K562 (cell line): ENCODE measurements at regions not wholly inside any gene's neighbourhood (a gene's known extent, or its start where the extent isn't known, plus 50 kb on each side); places are given as distances from the start of the nearest gene placed in this dataset.

ENCODE experiments used
- ATAC-seq: fragments of 200-7000 bp; cut with Tn5 transposase; 3 replicates; pipeline ENCODE4 v1.9.1; 2020; ENCODE audit warnings: moderate library complexity
- BruUV-seq: library from RNA; stranded (reverse); fragments of 400-500 nt; replicated peaks from 2 replicates; lab custom pipeline; 2021; lab: Mats Ljungman, UMichigan
- CTCF ChIA-PET: fragments of 300-600 bp; formaldehyde crosslinking; extraction: SDS; loops from one replicate; lab custom pipeline; 2021; ENCODE audit warnings: low intra/inter-chr PET ratio; lab: Yijun Ruan, JAX
- POLR2A ChIA-PET: fragments of 300-600, 350-650 bp; sonication (Branson Sonifier 250); formaldehyde crosslinking; extraction: SDS; loops from one replicate; lab custom pipeline; 2021; ENCODE audit warnings: antibody characterized with exemption, inconsistent platforms; lab: Yijun Ruan, JAX
- DNase-seq, 4 experiments: peaks; one replicate each; pipeline versions ENCODE4 v3.0.0 to v3.0.0-alpha.2; 2011 to 2018; ENCODE audit warnings: low spot score in 3 of 4, mixed read lengths in 3 of 4; ENCODE audit errors: extremely low read depth in 1 of 4
- FAIRE-seq: peaks from 2 replicates; lab custom pipeline; 2011; peaks lifted over from hg19 to GRCh38; lab: Jason Lieb, UNC
- H2AFZ ChIP-seq: 2 replicates; pipeline ENCODE4 v1.6.0; 2011; ENCODE audit warnings: low read depth, low read length, control low read depth, inconsistent platforms
- H3K27ac ChIP-seq: fragments of 200-600 bp; 3 replicates; pipeline ENCODE4 v1.8.0; 2011; ENCODE audit warnings: low read depth, mild to moderate bottlenecking, control low read depth, inconsistent platforms, low read length, moderate library complexity, mixed read lengths; ENCODE audit errors: extremely low read depth
- H3K27me3 ChIP-seq, 2 experiments: fragments of 300-600 bp in 1 of 2; 2 replicates in 1 of 2; 3 replicates in 1 of 2; pipeline versions ENCODE4 v1.6.0 to v1.8.0; 2011; ENCODE audit warnings: inconsistent platforms in 2 of 2, low read length in 2 of 2, mild to moderate bottlenecking in 1 of 2, mixed read lengths in 1 of 2, moderate library complexity in 1 of 2; ENCODE audit not compliant: control insufficient read depth in 2 of 2, insufficient read depth in 2 of 2
- H3K36me3 ChIP-seq: fragments of 300-600 bp; 3 replicates; pipeline ENCODE4 v1.8.0; 2011; ENCODE audit warnings: mild to moderate bottlenecking, low read length, inconsistent platforms; ENCODE audit not compliant: control insufficient read depth, insufficient read depth
- H3K4me1 ChIP-seq, 2 experiments: fragments of 200-600 bp in 1 of 2; replicated peaks in 1 of 2; 2 replicates in 1 of 2; 3 replicates in 1 of 2; pipeline versions ENCODE4 v1.5.1 to v1.8.0; 2011; ENCODE audit warnings: inconsistent platforms in 2 of 2, low read length in 2 of 2, mild to moderate bottlenecking in 1 of 2, mixed read lengths in 1 of 2, moderate library complexity in 1 of 2; ENCODE audit not compliant: control insufficient read depth in 2 of 2, insufficient read depth in 2 of 2
- H3K4me2 ChIP-seq: 2 replicates; pipeline ENCODE4 v1.6.1; 2011; ENCODE audit warnings: low read length, control low read depth, inconsistent platforms, mixed read lengths; ENCODE audit not compliant: insufficient read depth
- H3K4me3 ChIP-seq: fragments of 200-600 bp; sonication (generic), shearing (Covaris generic); 2 replicates; pipeline ENCODE4 v1.5.1; 2016; ENCODE audit warnings: control low read depth, inconsistent platforms
- H3K79me2 ChIP-seq: fragments of 200-600 bp; 3 replicates; pipeline ENCODE4 v1.8.0; 2011; ENCODE audit warnings: low read length, inconsistent platforms; ENCODE audit not compliant: control insufficient read depth, insufficient read depth
- H3K9ac ChIP-seq, 2 experiments: 2 replicates each; pipeline versions ENCODE4 v1.6.0 to v1.6.1; 2011; ENCODE audit warnings: low read depth in 2 of 2, low read length in 2 of 2, control low read depth in 1 of 2, inconsistent platforms in 1 of 2, mild to moderate bottlenecking in 1 of 2, mixed read lengths in 1 of 2; ENCODE audit not compliant: insufficient read depth in 1 of 2
- H3K9me1 ChIP-seq: one replicate; pipeline ENCODE4 v1.6.0; 2011; ENCODE audit warnings: inconsistent platforms, mild to moderate bottlenecking, low read length, moderate library complexity; ENCODE audit not compliant: control insufficient read depth, insufficient read depth
- H3K9me3 ChIP-seq: replicated peaks from 2 replicates; pipeline ENCODE4 v1.5.1; 2011; ENCODE audit warnings: low read depth, low read length, inconsistent platforms; ENCODE audit not compliant: control insufficient read depth, insufficient read depth
- H4K20me1 ChIP-seq: replicated peaks from 2 replicates; pipeline ENCODE4 v1.6.1; 2011; ENCODE audit warnings: low read length, inconsistent platforms, mixed read lengths; ENCODE audit not compliant: control insufficient read depth, insufficient read depth
- ARID3B ChIP-seq: fragments of 250-450 bp; sonication (Bioruptor Pico); IDR thresholded peaks from 2 replicates; pipeline ENCODE4 v1.4.0; 2020; ENCODE audit warnings: borderline replicate concordance
- BDP1 ChIP-seq: IDR thresholded peaks from 3 replicates; pipeline ENCODE4 v1.6.1; 2011; ENCODE audit not compliant: insufficient read length, insufficient read depth
- CCAR2 ChIP-seq: fragments of 200-400 bp; formaldehyde crosslinking; IDR thresholded peaks from 2 replicates; pipeline ENCODE4 v1.6.1; 2017; ENCODE audit warnings: mild to moderate bottlenecking, low read depth, low read length
- ERF ChIP-seq: fragments of 450-650 bp; formaldehyde crosslinking; IDR thresholded peaks from 2 replicates; pipeline ENCODE4 v1.4.0; 2020; ENCODE audit warnings: mild to moderate bottlenecking, mixed read lengths
- ESRRB ChIP-seq: fragments of 250-450 bp; sonication (Bioruptor Pico); IDR thresholded peaks from 2 replicates; pipeline ENCODE4 v1.5.0; 2020; ENCODE audit warnings: mild to moderate bottlenecking, moderate library complexity, borderline replicate concordance
- FUS ChIP-seq: fragments of 200-400 bp; formaldehyde crosslinking; optimal IDR thresholded peaks from 2 replicates; pipeline ENCODE3; 2017; ENCODE audit warnings: low read depth, low read length
- LCOR ChIP-seq: sonication (generic); formaldehyde crosslinking; IDR thresholded peaks from 2 replicates; pipeline ENCODE4 v1.8.0; 2022; ENCODE audit warnings: mild to moderate bottlenecking, missing genetic modification reagents
- PHB ChIP-seq: fragments of 250-450 bp; sonication (Bioruptor Pico); IDR thresholded peaks from 2 replicates; pipeline ENCODE4 v1.5.0; 2021
- POLR2A ChIP-seq: fragments of 450-650 bp; conservative IDR thresholded peaks from 2 replicates; pipeline ENCODE4 v1.6.1; 2016
- RUNX1 ChIP-seq: sonication (generic); IDR thresholded peaks from 2 replicates; pipeline ENCODE4 v1.6.1; 2016; ENCODE audit warnings: antibody characterized with exemption, low read depth
- SETDB1 ChIP-seq: IDR thresholded peaks from one replicate; pipeline ENCODE4 v1.6.1; 2012; ENCODE audit warnings: low read length, control low read depth, inconsistent platforms
- SMARCA5 ChIP-seq: fragments of 450-650 bp; IDR thresholded peaks from 2 replicates; pipeline ENCODE4 v1.6.1; 2016
- WGBS: fragments of 100-300 bp; shearing (Covaris generic); methylation state at CpG from one replicate; pipeline ENCODE4 v1.1.6; 2016; ENCODE audit warnings: low coverage, mixed read lengths; ENCODE audit not compliant: insufficient coverage; ENCODE audit errors: missing lambda C conversion rate; 5-methylcytosine and 5-hydroxymethylcytosine counted together
- in situ Hi-C: fragments of 300-500 bp; cut with MboI; formaldehyde crosslinking; loops from 4 replicates; pipeline ENCODE4 v1.15.0; 2018; ENCODE audit warnings: inconsistent platforms, mixed read lengths
- intact Hi-C: fragments of 100-400 bp; cut with micrococcal nuclease; formaldehyde crosslinking; loops from 2 replicates; pipeline ENCODE4 v1.14.2; 2022
- TF ChIP-seq, protein P1 (sequence below): fragments of 450-650 bp; IDR thresholded peaks from 2 replicates; pipeline ENCODE4 v1.7.0; 2016; ENCODE audit warnings: borderline replicate concordance
- TF ChIP-seq, protein P2 (sequence below): sonication (generic); formaldehyde crosslinking; IDR thresholded peaks from 2 replicates; pipeline ENCODE4 v1.8.0; 2023; ENCODE audit warnings: mild to moderate bottlenecking, missing genetic modification reagents
- TF ChIP-seq, protein P3 (sequence below): fragments of 450-650 bp; formaldehyde crosslinking; IDR thresholded peaks from 2 replicates; pipeline ENCODE4 v1.4.0; 2022; ENCODE audit warnings: mild to moderate bottlenecking, moderate library complexity

- TF ChIP-seq ESRRB = no peak
- TF ChIP-seq PHB (CRISPR knock-in tag) = no peak
- no peak for TF ChIP-seq ARID3B (CRISPR knock-in tag)
Measured at GRCh38 chr18:14947482-14948162, 199.7 kb downstream of the ANKRD30B start (continued).

DNA sequence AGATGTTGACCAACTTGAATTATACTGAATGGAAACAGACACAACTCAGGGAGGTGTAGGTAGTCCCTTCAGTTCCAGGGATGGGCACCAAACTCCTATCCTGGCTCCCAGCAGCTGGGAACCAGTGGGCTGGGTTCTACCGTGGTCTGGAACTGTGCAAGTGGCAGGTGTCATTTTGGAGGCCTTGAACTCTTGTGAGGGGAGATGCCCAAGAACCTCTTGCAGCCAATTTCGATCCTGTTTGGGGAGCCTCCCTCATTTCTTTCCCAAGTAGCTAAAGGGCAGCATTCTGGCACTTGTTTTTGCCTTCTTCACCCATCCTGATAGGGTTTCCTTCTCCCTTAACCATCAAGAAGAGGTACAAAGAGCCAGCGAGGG is 200.2 kb downstream of the ANKRD30B start:
- BruUV-seq = no TSS peak
- DNase-seq (no peak), FAIRE-seq (no peak), ATAC-seq (no peak)
- Histone ChIP-seq H4K20me1 (no peaks in the 10 kb centered on the region), H2AFZ (no peak overlapping the region), H3K4me2 (no peak overlapping the region), H3K9me1 (no peaks in the 10 kb centered on the region), H3K79me2 (no peaks in the 10 kb centered on the region), H3K27ac (no peak overlapping the region), H3K4me1 (no peaks in the 10 kb centered on the region), H3K27me3 (no peaks in the 10 kb centered on the region), H3K4me3 (no peak overlapping the region), H3K36me3 (no peaks in the 10 kb centered on the region), H3K9me3 (no peaks in the 10 kb centered on the region), H3K9ac (no peak overlapping the region)
- intact Hi-C loops = no loop called here
- WGBS = 0% methylated on average over 3 of the region's 3 CpGs
- POLR2A ChIA-PET = interaction anchor here (0.7 kb wide), 1 partner anchor 21 kb away, joined by 3 read pairs; no protein-coding TSS in a partner anchor
- CTCF ChIA-PET = no interaction called here
- in situ Hi-C loops = no loop called here
- TF ChIP-seq LCOR (CRISPR knock-in tag) (no peak), BDP1 (no peak), POLR2A (no peak), SMARCA5 (no peak), RUNX1 (no peak), SETDB1 (no peak), CCAR2 (no peak), FUS (no peak), ERF (CRISPR knock-in tag) (no peak)
- TF ChIP-seq, protein P1, sequence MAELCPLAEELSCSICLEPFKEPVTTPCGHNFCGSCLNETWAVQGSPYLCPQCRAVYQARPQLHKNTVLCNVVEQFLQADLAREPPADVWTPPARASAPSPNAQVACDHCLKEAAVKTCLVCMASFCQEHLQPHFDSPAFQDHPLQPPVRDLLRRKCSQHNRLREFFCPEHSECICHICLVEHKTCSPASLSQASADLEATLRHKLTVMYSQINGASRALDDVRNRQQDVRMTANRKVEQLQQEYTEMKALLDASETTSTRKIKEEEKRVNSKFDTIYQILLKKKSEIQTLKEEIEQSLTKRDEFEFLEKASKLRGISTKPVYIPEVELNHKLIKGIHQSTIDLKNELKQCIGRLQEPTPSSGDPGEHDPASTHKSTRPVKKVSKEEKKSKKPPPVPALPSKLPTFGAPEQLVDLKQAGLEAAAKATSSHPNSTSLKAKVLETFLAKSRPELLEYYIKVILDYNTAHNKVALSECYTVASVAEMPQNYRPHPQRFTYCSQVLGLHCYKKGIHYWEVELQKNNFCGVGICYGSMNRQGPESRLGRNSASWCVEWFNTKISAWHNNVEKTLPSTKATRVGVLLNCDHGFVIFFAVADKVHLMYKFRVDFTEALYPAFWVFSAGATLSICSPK = no peak
- TF ChIP-seq, protein P2, sequence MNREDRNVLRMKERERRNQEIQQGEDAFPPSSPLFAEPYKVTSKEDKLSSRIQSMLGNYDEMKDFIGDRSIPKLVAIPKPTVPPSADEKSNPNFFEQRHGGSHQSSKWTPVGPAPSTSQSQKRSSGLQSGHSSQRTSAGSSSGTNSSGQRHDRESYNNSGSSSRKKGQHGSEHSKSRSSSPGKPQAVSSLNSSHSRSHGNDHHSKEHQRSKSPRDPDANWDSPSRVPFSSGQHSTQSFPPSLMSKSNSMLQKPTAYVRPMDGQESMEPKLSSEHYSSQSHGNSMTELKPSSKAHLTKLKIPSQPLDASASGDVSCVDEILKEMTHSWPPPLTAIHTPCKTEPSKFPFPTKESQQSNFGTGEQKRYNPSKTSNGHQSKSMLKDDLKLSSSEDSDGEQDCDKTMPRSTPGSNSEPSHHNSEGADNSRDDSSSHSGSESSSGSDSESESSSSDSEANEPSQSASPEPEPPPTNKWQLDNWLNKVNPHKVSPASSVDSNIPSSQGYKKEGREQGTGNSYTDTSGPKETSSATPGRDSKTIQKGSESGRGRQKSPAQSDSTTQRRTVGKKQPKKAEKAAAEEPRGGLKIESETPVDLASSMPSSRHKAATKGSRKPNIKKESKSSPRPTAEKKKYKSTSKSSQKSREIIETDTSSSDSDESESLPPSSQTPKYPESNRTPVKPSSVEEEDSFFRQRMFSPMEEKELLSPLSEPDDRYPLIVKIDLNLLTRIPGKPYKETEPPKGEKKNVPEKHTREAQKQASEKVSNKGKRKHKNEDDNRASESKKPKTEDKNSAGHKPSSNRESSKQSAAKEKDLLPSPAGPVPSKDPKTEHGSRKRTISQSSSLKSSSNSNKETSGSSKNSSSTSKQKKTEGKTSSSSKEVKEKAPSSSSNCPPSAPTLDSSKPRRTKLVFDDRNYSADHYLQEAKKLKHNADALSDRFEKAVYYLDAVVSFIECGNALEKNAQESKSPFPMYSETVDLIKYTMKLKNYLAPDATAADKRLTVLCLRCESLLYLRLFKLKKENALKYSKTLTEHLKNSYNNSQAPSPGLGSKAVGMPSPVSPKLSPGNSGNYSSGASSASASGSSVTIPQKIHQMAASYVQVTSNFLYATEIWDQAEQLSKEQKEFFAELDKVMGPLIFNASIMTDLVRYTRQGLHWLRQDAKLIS = no peak
- TF ChIP-seq, protein P3, sequence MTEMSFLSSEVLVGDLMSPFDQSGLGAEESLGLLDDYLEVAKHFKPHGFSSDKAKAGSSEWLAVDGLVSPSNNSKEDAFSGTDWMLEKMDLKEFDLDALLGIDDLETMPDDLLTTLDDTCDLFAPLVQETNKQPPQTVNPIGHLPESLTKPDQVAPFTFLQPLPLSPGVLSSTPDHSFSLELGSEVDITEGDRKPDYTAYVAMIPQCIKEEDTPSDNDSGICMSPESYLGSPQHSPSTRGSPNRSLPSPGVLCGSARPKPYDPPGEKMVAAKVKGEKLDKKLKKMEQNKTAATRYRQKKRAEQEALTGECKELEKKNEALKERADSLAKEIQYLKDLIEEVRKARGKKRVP = no peak
